UCSD-AML1 (cell line): ENCODE measurements at regions not wholly inside any gene's neighbourhood (a gene's known extent, or its start where the extent isn't known, plus 50 kb on each side); places are given as distances from the start of the nearest gene placed in this dataset.

ENCODE experiments used
- DNase-seq: peaks from one replicate; lab custom pipeline; 2025; ENCODE audit not compliant: unreplicated experiment; lab: John Stamatoyannopoulos, UW

GRCh38 chr1:60987904-60988303 lies 94.5 kb upstream of the NFIA start:
- DNase-seq = no peak

- no peak for DNase-seq
Observed at GRCh38 chr1:60984062-60984799, 98.1 kb upstream of the NFIA start.

GRCh38 chr1:60983701-60984061 lies 98.7 kb upstream of the NFIA start:
- DNase-seq = no peak

- no peak for DNase-seq
Observed at GRCh38 chr1:60982539-60982938, 99.8 kb upstream of the NFIA start.

GRCh38 chr1:60981357-60981756 lies 101.0 kb upstream of the NFIA start:
- no peak for DNase-seq

GRCh38 chr1:60978421-60979357 lies 103.7 kb upstream of the NFIA start:
- peak; percentile 21 for DNase-seq

GRCh38 chr1:60977661-60978060 lies 104.7 kb upstream of the NFIA start:
- DNase-seq = no peak

- DNase-seq = no peak
Observed at GRCh38 chr1:60974524-60975372, 107.6 kb upstream of the NFIA start.

GRCh38 chr1:60973668-60974067 lies 108.7 kb upstream of the NFIA start:
- no peak for DNase-seq

GRCh38 chr1:60972841-60973364 lies 109.5 kb upstream of the NFIA start:
- DNase-seq = no peak

GRCh38 chr1:60971330-60971729 lies 111.0 kb upstream of the NFIA start:
- DNase-seq = no peak

GRCh38 chr1:60969971-60970509 lies 112.3 kb upstream of the NFIA start:
- DNase-seq = no peak

GRCh38 chr1:60965280-60965854 lies 117.0 kb upstream of the NFIA start:
- no peak for DNase-seq

- DNase-seq = no peak
Observed at GRCh38 chr1:60963167-60963940, 119.0 kb upstream of the NFIA start.

GRCh38 chr1:60960891-60961461 lies 121.4 kb upstream of the NFIA start:
- peak; percentile 54 for DNase-seq

- DNase-seq = no peak
Observed at GRCh38 chr1:60959701-60960100, 122.7 kb upstream of the NFIA start.

- DNase-seq = peak; percentile 41
Observed at GRCh38 chr1:60958001-60958400, 124.4 kb upstream of the NFIA start.

GRCh38 chr1:60956520-60956919 lies 125.8 kb upstream of the NFIA start:
- DNase-seq = no peak

GRCh38 chr1:60952612-60953111 lies 129.7 kb upstream of the NFIA start:
- no peak for DNase-seq
